HG03175 (cell line): ENCODE measurements at regions not wholly inside any gene's neighbourhood (a gene's known extent, or its start where the extent isn't known, plus 50 kb on each side); places are given as distances from the start of the nearest gene placed in this dataset.

Experiments used
- ATAC-seq: cut with Tn5 transposase; IDR thresholded peaks from one replicate; pipeline ENCODE4 v1.9.1; 2021; ENCODE audit warnings: mild to moderate bottlenecking, moderate library complexity; ENCODE audit not compliant: unreplicated experiment

DNA sequence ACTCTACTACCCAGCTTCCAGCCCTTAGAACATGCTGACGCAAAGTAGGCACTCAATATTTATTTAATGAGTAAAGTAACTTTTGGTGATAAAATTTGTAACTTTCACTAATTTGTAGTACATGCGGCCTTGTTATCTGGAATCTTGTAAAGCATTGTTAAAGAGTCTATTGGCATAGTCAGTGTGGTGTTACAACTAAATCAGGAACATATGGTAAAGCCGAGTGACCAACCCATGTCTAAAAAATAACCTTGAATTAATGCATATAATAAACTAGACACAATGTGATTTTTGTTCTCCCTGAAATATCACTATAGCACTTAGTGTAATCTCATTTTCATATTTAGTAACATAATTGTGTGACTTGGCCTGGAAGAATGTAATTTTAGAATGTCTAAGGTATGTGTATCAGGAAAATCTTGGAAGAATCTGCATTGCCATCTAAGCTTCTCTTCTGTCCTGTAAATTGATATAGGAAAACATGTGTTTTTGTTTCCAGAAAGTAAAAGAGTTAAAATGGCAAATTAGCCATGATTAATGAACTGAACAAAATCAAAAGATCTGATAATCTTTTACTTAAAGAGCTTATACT lies 256.7 kb upstream of the GNAI1 start:
- ATAC-seq: no peak

DNA sequence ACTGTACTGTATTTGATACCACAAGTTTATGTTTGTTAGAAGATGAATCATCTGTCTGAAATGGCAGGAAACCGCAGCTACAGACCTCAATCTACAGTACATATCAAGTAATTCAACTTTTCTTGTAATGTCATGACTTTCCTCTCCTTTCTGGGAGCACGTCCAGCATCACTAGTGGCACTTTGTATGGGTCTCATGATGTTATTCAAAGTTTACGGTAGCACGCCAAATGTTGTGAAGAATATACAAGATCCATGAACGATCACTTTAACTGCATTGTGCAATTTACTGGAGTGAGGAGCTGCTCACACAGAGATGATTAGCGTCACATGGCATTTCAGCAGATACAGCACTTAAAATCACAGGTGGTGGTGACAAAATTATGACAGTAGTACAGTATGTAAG lies 257.8 kb upstream of the GNAI1 start:
- no peak for ATAC-seq

DNA sequence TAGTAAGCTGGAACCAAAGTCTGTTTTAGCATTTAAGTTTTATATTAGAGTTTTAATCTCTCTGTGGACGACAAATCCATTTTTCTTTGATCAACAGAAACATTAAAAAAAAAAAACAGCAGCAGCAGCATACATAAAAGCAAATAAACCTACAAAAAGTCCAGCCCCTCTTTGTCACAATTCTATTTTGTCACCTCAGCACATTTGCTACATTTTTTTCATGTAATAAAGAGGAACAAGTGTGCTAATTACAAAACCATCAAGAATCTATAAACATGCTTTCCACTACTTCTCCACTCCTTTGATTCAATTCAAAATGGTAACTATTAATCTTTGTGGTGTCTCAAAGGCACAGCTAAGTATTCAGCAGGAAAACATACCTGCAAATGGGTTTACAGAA lies 259.8 kb upstream of the GNAI1 start:
- no peak for ATAC-seq

DNA sequence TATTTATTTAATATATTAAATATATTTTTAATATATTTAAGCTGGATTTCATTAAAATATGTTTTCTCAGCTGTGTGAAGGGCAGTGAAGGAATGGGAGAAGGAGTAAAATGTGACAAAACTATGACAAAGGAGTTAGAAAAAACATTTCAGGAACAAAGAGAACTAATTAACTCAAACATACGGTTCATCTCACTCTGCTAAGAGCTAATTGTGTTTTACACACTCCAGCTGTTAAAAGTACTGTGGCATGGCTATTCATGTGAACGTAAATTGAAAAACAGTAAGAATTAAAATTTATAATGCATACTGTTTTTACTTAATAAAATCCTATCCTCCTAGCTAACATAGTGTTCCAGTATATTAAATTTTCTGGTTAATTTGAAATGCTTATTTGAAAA lies 262.5 kb upstream of the GNAI1 start:
- no peak for ATAC-seq

- no peak for ATAC-seq
These were observed 266.6 kb upstream of the GNAI1 start for GRCh38 chr7:79868010-79868409.

DNA sequence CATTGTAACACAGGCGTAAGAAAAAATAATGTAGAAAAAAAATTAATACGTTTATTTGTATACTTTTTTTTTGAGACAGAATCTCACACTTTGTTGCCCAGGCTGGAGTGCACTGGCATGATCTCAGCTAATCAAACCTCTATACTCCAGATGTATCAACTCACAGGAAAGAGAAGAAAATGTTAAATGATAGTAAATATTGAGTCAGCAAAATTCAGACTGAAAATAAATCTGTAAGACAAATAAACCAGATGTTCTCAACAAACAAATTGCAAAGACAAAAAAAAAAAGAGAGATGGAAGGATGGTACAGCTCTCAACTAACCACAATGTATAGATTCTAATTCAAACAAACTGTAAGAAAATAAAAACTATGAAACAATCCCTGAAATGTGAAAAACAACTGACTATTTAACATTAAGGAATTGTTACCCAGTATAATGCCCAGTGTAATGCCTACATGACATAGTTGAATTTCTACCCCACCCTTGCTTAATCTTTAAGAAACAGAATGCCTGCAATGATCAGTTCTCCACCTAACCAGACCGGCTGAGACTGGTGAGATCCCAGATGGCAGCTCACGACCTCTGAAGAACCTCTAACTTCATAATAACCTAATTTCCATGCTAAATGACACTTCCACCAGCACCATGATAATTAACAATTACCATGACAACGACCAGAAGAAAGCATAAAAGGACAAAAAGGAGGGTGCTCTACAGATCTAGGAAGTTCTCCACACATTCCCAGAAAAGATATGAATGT lies 272.0 kb upstream of the GNAI1 start:
- no peak for ATAC-seq

- no peak for ATAC-seq
These were observed 279.5 kb upstream of the GNAI1 start for GRCh38 chr7:79855172-79855571.

DNA sequence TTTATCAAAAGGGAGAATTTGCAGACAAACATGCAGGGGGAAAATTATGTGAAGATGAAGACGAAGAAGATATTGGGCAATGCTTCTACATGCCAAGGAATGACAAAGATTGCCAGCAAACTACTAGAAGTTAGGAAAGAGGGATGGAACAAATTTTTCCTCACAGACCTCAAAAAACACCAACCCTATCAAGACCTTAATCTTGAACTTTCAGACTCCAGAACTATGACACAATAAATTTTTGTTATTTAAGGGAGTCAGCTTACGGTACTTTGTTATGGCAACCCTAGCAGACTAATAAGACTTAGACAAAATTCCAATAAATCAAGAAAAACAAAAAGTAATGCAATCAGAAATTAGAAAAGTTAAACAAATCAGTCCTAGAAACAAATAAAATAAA lies 280.0 kb upstream of the GNAI1 start:
- ATAC-seq: no peak

- ATAC-seq: no peak
These were observed 296.7 kb upstream of the GNAI1 start for GRCh38 chr7:79837915-79838314.

- no peak for ATAC-seq
These were observed 301.0 kb upstream of the GNAI1 start for GRCh38 chr7:79833616-79834015.

GRCh38 chr7:79828866-79829265 lies 305.8 kb upstream of the GNAI1 start:
- no peak for ATAC-seq

DNA sequence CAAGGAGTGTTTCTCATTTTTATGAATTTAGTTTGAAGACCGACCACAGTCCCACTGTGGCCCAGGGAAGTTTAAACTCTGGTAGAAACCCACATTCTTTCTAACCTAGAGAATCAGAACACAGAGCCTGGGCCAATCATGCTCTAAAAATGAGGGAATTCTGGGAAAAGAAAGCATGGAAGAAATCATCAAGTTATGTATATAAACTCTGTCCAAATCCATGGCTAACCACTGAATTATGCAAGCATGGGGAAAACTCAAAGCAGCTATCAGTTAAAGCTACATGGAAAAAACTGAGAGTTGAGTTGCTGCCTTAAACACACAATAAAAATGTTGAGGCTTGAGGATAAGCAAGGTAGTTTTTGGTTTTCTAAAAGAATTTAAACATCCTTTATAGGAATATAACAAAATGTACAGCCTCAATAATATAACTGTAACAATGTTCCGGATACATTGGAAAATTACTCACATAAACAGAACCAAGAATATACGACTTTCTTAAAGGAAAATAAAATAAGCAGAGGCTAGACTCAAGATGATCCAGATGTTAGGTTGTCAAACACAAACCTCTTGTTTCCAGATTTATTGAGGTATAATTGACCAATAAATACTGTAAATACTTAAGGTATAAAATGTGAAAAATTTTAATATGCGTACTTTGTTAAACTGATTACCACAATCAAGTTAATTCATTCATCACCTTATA lies 311.2 kb upstream of the GNAI1 start:
- no peak for ATAC-seq

DNA sequence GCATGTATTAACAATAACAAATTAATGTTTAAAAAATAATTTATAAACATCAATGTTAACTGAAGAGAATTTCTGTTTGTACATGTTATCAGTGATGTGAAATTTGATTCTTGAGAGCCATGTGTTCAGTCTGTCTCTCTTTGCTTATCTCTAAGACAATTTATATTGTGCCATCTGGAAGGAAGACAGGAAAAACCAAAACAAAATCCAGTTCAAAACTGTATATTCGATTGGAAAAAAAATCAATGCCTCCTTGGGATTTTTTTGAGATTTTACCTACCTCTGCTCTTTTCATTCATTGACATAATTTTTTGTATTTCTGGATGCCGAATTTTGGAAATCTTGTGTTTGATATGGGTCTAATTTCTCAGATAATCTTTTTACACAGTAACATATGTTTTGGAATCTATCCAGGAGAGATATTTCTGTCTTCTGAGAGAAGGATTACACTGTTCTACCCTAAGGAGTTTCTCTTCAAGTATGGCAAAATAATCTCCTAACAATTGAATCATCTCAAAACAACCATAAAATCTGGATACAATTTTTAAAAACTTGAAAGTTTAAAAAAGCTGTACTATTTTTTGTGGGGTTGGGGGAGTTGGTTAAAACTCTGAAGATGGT lies 311.9 kb upstream of the GNAI1 start:
- ATAC-seq: no peak

DNA sequence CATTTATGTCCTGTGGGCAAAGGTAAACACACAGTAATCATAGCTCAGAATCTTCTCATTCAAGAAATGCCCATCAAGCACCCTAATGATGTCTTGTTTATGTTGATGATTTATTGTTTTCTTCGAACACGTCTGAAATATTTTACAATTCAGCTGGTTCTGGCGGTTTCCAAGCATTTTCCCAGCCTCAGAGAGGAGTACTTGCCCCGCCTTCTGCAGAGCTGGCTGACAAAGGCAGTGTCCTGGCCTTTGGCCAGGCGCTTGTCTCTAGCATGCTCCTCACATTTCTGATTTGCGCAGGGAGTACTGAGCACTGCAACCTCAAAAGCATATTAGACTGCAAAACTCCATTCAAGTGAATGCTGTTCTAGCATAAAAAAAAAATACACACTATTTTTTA lies 314.2 kb upstream of the GNAI1 start:
- ATAC-seq: no peak

DNA sequence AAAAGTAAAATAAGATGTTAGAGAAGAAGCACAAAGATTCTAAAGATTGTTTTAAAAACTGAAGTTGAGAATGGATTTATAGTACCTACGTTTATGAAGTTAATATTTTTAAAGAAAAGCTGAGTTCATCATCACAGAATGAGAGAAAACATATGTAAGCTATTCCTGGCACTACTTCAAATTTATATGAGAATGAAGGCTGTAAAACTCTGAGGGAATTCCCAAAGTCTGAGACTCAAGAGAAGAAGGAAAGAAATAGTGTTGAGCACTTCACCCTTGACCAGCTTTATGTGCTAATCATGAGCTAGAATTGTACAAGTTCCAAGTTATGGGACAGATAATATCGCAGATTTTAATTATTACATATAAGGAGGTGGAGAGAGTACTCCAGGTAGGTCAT lies 323.7 kb upstream of the GNAI1 start:
- ATAC-seq: no peak

GRCh38 chr7:79806161-79806734 lies 328.4 kb upstream of the GNAI1 start:
- no peak for ATAC-seq

GRCh38 chr7:79790656-79791262 lies 337.3 kb upstream of the MAGI2 start:
- no peak for ATAC-seq

DNA sequence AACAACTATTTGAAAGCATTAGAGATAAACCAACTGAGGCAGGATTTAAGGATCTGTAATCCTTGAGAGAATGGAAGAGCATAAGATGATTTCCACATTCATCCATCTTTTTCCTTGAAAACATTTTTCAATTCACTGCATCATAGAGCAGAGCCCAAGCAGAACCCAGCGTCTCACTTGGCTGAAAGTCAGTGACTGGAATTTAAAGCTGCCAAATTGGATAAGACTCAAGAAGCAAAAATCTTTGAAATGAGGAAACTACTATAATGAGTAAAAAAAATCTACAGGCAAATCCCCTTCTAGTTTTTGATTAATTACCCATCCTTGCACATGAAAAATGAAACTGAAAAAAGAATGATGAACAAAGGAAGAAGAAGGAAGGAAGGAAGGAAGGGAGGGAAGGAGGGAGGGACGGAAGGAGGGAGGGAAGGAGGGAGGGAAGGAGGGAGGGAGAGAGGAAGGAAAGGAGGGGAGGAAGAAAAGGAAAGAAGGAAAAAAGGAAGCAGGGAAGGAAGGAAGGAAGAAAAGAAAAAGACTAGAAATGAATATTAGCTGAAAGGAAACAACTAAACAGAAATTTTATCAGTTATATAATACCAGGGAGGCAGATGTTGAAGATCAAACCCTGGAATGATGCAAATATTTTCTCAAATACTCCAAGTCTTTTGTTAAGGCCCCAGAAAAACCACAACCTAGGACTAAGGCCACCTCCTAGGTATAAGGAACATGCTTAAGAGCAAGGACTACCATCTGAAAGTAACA lies 336.3 kb upstream of the MAGI2 start:
- no peak for ATAC-seq

DNA sequence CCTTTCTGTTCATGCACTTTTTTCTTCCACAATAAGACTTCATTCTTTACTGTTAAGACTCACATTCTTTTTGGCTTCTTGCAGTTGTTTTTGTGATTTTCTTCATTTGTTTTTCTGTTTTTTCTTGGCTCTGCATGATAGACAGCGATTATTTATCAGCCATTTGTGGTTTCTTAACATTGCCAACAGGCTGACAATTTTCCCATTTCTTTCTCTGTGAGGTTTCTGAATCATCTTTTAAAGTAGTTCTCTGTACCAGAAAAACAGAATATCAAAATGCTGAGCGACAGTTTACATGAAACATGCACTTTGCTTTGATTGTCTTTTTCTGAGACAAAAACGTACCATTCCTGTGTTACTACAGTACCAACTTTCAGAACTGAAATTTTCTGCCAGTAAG lies 334.2 kb upstream of the MAGI2 start:
- no peak for ATAC-seq

DNA sequence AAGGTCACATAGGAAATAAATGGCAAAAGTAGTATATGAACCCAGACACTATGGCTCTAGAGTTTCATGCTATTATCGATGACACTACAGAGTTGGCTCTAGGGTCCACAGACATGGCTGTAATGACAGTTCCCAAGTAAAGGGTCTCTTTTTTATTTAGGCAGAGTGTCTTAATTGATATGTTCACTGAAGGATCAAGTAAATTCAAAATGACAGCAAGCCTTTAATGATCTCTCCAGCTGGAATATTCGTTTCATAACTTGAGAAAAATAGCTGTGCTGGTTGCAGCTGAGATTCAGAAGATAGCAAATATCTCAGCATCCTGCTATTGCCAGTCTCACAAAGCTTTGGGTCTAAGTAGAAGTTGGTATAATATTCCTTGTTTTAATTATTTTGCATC lies 333.6 kb upstream of the MAGI2 start:
- no peak for ATAC-seq
